ENCODE measurements at regions not wholly inside any gene's neighbourhood (a gene's known extent, or its start where the extent isn't known, plus 50 kb on each side); places are given as distances from the start of the nearest gene placed in this dataset.

DNA sequence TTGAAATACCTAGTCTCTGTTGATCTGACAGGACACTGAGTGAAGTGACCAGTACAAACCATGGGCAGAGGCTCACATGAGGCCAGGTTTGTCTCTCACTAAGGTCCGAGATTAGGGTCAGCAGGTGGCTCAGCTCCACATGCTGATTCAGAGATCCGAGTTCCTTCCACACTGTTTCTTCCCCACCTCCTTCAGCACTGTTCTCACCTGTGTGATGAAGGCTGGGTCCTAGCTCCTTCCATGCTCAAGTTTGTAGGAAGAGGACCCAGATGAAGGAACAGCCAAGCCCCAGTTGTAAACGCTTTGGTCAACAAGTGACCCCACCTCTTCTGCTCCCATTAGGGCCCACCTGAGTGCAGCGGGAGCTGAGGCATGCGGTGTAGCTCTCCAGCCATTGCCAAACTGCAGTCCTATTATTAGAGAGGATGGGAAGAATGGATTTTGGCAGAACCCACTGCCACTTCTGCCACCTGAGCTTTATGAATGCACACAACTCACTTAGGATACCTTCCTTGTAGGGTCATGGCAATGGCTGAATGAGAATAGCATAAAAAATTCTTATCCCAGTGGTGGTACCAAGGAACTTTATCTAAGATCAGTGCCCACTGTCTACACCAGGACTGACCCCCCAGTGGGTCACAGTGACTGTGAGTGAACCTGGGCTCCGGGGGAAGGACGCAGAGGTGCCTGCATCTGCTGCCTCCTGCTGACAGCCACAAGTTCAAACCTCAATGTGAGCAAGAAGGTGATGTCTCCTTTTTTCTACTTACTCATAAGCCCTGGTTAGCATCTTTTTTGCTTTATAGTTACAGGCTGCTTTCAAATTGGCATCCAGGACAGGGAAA is 324.8 kb upstream of the HS6ST1 start:
- TF ChIP-seq CTCF (IDR thresholded peaks at IDR 0.05) (no peak), POLR2A (IDR thresholded peaks at IDR 0.05) (no peak)

Measured in lower leg skin (tissue), 3 donors.